Naive thymus-derived CD4-positive, alpha-beta T cell (primary cell): ENCODE measurements at regions not wholly inside any gene's neighbourhood (a gene's known extent, or its start where the extent isn't known, plus 50 kb on each side); places are given as distances from the start of the nearest gene placed in this dataset.

ENCODE experiments used
- ATAC-seq: fragments of 150-1000 bp; cut with Tn5 transposase; 2 replicates; pipeline ENCODE4 v1.10.0; 2021; ENCODE audit warnings: mild to moderate bottlenecking, moderate library complexity
- CTCF ChIA-PET: fragments of 350-600 bp; sonication (Branson Sonifier 250); formaldehyde crosslinking; loops from one replicate; lab custom pipeline; 2021; ENCODE audit warnings: antibody characterized with exemption; lab: Charles Lee
- POLR2A ChIA-PET: fragments of 350-600 bp; sonication (Branson Sonifier 250); formaldehyde crosslinking; loops from one replicate; lab custom pipeline; 2021; ENCODE audit warnings: antibody characterized with exemption, inconsistent platforms; lab: Charles Lee
- DNase-seq, 9 donors: peaks; one replicate each; pipeline versions ENCODE4 v3.0.0 to v3.0.0-alpha.2; 2020 to 2022; ENCODE audit warnings: mixed read lengths in 1 of 9
- H3K27ac ChIP-seq: one replicate; pipeline ENCODE4 v1.7.0; 2013; ENCODE audit warnings: mild to moderate bottlenecking, low read depth, low read length, moderate library complexity
- H3K27me3 ChIP-seq, 2 donors: one replicate each; pipeline ENCODE4 v1.7.0; 2013; ENCODE audit warnings: low read length in 2 of 2, mild to moderate bottlenecking in 2 of 2, moderate library complexity in 2 of 2; ENCODE audit not compliant: control insufficient read depth in 2 of 2, insufficient read depth in 2 of 2
- H3K36me3 ChIP-seq, 3 experiments: 1 replicate in 2 of 3; 2 replicates in 1 of 3; pipeline ENCODE4 v1.7.0; 2013; ENCODE audit warnings: low read length in 3 of 3, mild to moderate bottlenecking in 3 of 3, moderate library complexity in 1 of 3; ENCODE audit not compliant: insufficient read depth in 3 of 3, control insufficient read depth in 2 of 3
- H3K4me1 ChIP-seq, 2 donors: one replicate each; pipeline ENCODE4 v1.7.0; 2013; ENCODE audit warnings: low read length in 2 of 2, mild to moderate bottlenecking in 2 of 2, moderate library complexity in 1 of 2; ENCODE audit not compliant: control insufficient read depth in 2 of 2, insufficient read depth in 2 of 2
- H3K4me3 ChIP-seq: 2 replicates; pipeline ENCODE4 v1.7.0; 2013; ENCODE audit warnings: mild to moderate bottlenecking, low read length
- H3K9me3 ChIP-seq, 3 experiments: 1 replicate in 2 of 3; 2 replicates in 1 of 3; pipeline ENCODE4 v1.7.0; 2013; ENCODE audit warnings: low read length in 3 of 3; ENCODE audit not compliant: control insufficient read depth in 2 of 3
- H3K27ac Mint-ChIP-seq, 9 donors: one replicate each; pipeline ENCODE4 v1.8.0; 2020 to 2022; ENCODE audit warnings: mixed read lengths in 9 of 9, mild to moderate bottlenecking in 8 of 9, moderate library complexity in 5 of 9, inconsistent platforms in 2 of 9
- H3K27me3 Mint-ChIP-seq, 5 donors: one replicate each; pipeline ENCODE4 v1.8.0; 2021 to 2022; ENCODE audit warnings: mixed read lengths in 5 of 5, mild to moderate bottlenecking in 1 of 5
- H3K36me3 Mint-ChIP-seq, 5 donors: one replicate each; pipeline ENCODE4 v1.8.0; 2020 to 2022; ENCODE audit warnings: mixed read lengths in 5 of 5, mild to moderate bottlenecking in 3 of 5, inconsistent platforms in 1 of 5
- H3K4me1 Mint-ChIP-seq, 7 donors: one replicate each; pipeline ENCODE4 v1.8.0; 2020 to 2022; ENCODE audit warnings: mixed read lengths in 7 of 7, mild to moderate bottlenecking in 3 of 7, inconsistent platforms in 1 of 7
- H3K4me3 Mint-ChIP-seq, 10 donors: one replicate each; pipeline ENCODE4 v1.8.0; 2020 to 2022; ENCODE audit warnings: mild to moderate bottlenecking in 10 of 10, mixed read lengths in 10 of 10, moderate library complexity in 6 of 10, inconsistent platforms in 2 of 10
- H3K9me3 Mint-ChIP-seq, 11 donors: one replicate each; pipeline ENCODE4 v1.8.0; 2020 to 2022; ENCODE audit warnings: mixed read lengths in 11 of 11, mild to moderate bottlenecking in 4 of 11, inconsistent platforms in 1 of 11, moderate library complexity in 1 of 11
- intact Hi-C, 2 donors: fragments of 100-400 bp; cut with micrococcal nuclease; formaldehyde crosslinking; loops; one replicate each; pipeline ENCODE4 v1.15.1; 2023

DNA sequence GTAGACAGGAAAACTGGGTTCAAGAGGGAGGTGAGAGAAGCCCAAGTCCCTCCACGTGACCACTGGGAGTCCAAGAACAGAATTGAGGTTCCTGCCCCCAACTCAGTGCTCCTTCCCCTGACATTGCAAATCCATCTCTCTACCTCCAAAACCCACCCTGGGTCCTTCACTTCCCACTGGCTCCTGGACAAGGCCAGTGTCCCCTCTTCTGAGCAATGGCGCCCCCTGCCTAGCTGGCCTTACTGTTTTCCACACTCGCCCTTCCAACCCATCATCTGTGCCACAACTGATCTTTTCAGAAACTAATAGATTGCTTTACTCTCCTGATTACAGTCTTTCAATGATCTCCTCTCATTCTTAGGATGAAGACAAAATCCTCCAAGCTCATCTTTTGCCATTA is 200.3 kb downstream of the ANKRD60 start:
- CTCF ChIA-PET, result no interaction called here
- no peak for DNase-seq
- intact Hi-C loops, result no loop called here

DNA sequence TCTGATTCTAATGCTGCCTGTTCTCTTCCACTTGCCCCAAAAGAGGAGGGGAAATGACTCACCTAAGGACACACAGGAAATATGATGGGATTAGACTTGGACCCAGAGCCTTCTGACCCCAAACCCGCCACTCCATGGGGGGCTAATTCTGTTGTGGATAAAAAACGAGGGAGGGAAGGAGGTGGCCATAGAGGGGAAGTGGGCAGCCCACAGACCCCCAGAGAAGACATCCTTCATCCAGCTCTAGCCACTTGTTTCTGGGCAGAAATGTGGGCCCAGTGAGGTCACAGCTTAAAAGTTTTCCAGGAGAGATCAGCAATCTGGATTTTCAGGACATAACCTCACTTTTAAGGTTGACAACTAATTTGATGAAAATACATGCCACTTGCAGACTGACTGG is 202.1 kb downstream of the ANKRD60 start:
- no peak for ATAC-seq

More for the DNA sequence above, 200.3 kb downstream of the ANKRD60 start:
- H3K4me1 Mint-ChIP-seq, result peaks cover 0 to 7% (median 0%) of the 10 kb centered on the region in 7 donors
- peaks cover 0 to 4% (median 0%) of the 10 kb centered on the region in 5 donors for H3K36me3 Mint-ChIP-seq
- ATAC-seq, result no peak
- peaks cover 0 to 2% (median 0%) of the 10 kb centered on the region in 11 donors for H3K9me3 Mint-ChIP-seq
- Histone ChIP-seq H3K36me3 (no peaks in the 10 kb centered on the region), H3K27ac (no peak overlapping the region), H3K4me3 (no peak overlapping the region), H3K27me3 (no peaks in the 10 kb centered on the region), H3K4me1 (no peaks in the 10 kb centered on the region), H3K9me3 (no peaks in the 10 kb centered on the region)
- no peak overlapping the region for H3K27ac Mint-ChIP-seq
- POLR2A ChIA-PET, result no interaction called here
- peaks cover 13 to 30% (median 25%) of the 10 kb centered on the region in 5 donors for H3K27me3 Mint-ChIP-seq
- H3K4me3 Mint-ChIP-seq, result no peak overlapping the region

DNA sequence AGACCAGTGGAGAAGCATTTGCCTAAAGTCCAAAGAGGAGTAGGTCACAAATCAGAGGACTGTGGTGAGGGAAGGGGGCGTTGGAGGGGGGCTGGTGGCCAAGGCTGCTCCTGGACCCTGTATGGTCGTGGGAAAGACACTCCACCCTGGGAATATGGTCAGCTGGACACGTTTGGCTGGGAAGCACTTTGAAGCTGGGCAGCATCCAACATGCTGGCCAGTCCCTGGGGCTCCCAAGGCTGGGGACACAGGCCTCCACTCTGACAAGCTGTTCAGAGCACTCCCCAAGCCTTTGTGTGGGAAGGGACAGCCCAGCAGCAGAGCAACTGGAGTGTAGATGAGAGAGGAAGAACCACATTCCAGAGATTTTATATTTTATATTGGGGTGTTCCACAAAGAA is 203.2 kb downstream of the ANKRD60 start:
- ChIA-PET POLR2A (no interaction called here), CTCF (no interaction called here)
- DNase-seq, result no peak
- H3K36me3 ChIP-seq, result no peaks in the 10 kb centered on the region
- intact Hi-C loops, result no loop called here
- ATAC-seq, result no peak
- H3K9me3 ChIP-seq, result no peaks in the 10 kb centered on the region
- Mint-ChIP-seq H3K4me3 (no peak overlapping the region), H3K36me3 (peaks cover 0 to 4% (median 0%) of the 10 kb centered on the region in 5 donors), H3K4me1 (no peaks in the 10 kb centered on the region), H3K27me3 (peaks cover 9 to 29% (median 19%) of the 10 kb centered on the region in 5 donors), H3K27ac (no peak overlapping the region), H3K9me3 (peaks cover 0 to 1% (median 0%) of the 10 kb centered on the region in 11 donors)
- no peaks in the 10 kb centered on the region for H3K4me1 ChIP-seq
- no peak overlapping the region for H3K4me3 ChIP-seq
- H3K27ac ChIP-seq, result no peak overlapping the region
- H3K27me3 ChIP-seq, result no peaks in the 10 kb centered on the region

More for the DNA sequence above, 202.1 kb downstream of the ANKRD60 start:
- Histone ChIP-seq H3K27ac (no peak overlapping the region), H3K36me3 (no peaks in the 10 kb centered on the region), H3K27me3 (no peaks in the 10 kb centered on the region), H3K4me3 (no peak overlapping the region), H3K4me1 (no peaks in the 10 kb centered on the region), H3K9me3 (no peaks in the 10 kb centered on the region)
- Mint-ChIP-seq H3K4me3 (no peak overlapping the region), H3K27me3 (peaks cover 9 to 29% (median 19%) of the 10 kb centered on the region in 5 donors), H3K9me3 (peaks cover 0 to 1% (median 0%) of the 10 kb centered on the region in 11 donors), H3K4me1 (peaks cover 0 to under 1% (median 0%) of the 10 kb centered on the region in 7 donors), H3K27ac (no peak overlapping the region), H3K36me3 (peaks cover 0 to 4% (median 0%) of the 10 kb centered on the region in 5 donors)
- ChIA-PET POLR2A (no interaction called here), CTCF (no interaction called here)
- no peak for DNase-seq
- intact Hi-C loops, result no loop called here

DNA sequence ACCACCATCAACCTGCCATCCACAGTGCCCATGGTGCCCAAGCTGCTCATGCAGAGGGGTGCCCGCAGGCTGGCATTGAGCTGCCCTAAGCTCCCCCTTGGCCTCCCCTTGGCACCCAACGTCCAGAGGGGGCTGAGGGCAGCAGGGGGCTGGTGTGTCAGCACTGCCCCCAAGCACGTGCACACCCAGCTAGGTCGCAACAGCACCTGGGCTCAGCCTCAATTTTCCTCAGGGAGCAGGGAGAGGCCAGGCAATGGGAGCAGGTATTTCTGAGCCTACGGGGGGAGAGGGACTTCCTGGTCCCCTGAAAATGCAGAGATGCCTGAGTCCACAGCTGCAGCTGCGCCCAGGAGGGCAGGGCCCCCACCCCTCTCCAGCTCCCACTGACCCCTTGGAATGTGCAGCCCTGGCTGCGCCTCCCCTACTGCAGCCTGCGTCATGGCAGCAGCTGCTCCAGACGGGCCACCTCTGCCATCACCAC is 204.2 kb downstream of the ANKRD60 start:
- H3K36me3 Mint-ChIP-seq, result peaks cover 0 to 4% (median 0%) of the 10 kb centered on the region in 5 donors
- H3K27me3 ChIP-seq, result no peaks in the 10 kb centered on the region

DNA sequence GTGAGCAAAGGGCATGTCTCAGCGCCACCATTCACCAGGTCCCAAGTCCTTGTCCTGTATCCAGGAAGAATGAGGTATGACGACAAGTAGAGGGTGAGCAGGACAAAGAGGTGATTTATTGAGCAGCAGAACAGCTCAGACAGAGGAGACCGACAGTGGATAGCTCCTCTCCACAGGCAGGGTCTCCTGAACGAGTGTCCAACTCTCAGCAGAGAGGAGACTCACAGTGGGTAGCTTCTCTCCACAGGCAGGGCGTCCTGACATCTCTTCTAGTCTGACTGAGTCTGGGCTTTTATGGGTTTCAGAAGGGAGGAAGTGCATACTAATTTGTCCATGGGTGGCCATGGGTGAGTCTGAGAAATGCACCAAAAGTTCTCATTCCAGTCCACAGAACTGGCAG is 204.7 kb downstream of the ANKRD60 start:
- H3K4me1 ChIP-seq, result no peaks in the 10 kb centered on the region

More for the DNA sequence above, 204.2 kb downstream of the ANKRD60 start:
- peaks cover 0 to 2% (median 0%) of the 10 kb centered on the region in 7 donors for H3K4me1 Mint-ChIP-seq
- H3K4me3 Mint-ChIP-seq, result no peak overlapping the region
- H3K27me3 Mint-ChIP-seq, result peaks cover 4 to 21% (median 15%) of the 10 kb centered on the region in 5 donors
- H3K36me3 ChIP-seq, result no peaks in the 10 kb centered on the region
- H3K27ac ChIP-seq, result no peak overlapping the region
- intact Hi-C loops, result no loop called here
- no peak overlapping the region for H3K4me3 ChIP-seq
- no peaks in the 10 kb centered on the region for H3K4me1 ChIP-seq
- no peak overlapping the region for H3K27ac Mint-ChIP-seq
- no peak for DNase-seq
- H3K9me3 ChIP-seq, result no peaks in the 10 kb centered on the region
- CTCF ChIA-PET, result no interaction called here
- ATAC-seq, result no peak
- peaks cover 0 to 1% (median 0%) of the 10 kb centered on the region in 11 donors for H3K9me3 Mint-ChIP-seq
- POLR2A ChIA-PET, result no interaction called here

DNA sequence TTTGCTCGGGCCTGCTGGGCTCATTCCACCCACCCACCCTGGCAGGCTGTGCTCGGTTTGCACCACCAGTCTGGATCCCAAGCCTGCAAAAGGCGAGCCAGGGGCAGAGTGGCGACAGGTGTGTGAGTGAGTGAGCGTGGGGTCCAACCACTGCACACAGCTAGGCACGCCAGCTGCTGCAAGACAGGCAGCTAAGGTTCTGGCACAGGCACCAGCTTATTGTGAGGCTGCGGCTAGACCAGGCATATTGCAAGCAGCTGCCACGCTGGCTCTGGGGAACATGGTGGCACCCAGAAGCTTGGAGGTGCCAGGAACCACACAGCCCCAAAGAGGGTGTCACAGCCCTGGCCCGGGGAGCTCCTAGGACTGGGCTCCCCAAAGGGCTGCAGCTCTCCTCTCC is 205.1 kb downstream of the ANKRD60 start:
- Mint-ChIP-seq H3K4me1 (peaks cover 0 to 2% (median 0%) of the 10 kb centered on the region in 7 donors), H3K9me3 (no peaks in the 10 kb centered on the region), H3K27me3 (peaks cover 0 to 16% (median 11%) of the 10 kb centered on the region in 5 donors), H3K4me3 (no peak overlapping the region), H3K36me3 (no peaks in the 10 kb centered on the region), H3K27ac (no peak overlapping the region)
- no peak for DNase-seq
- H3K9me3 ChIP-seq, result no peaks in the 10 kb centered on the region
- H3K36me3 ChIP-seq, result no peaks in the 10 kb centered on the region
- no peaks in the 10 kb centered on the region for H3K27me3 ChIP-seq
- ChIA-PET POLR2A (no interaction called here), CTCF (no interaction called here)
- H3K27ac ChIP-seq, result no peak overlapping the region
- no peaks in the 10 kb centered on the region for H3K4me1 ChIP-seq
- no peak overlapping the region for H3K4me3 ChIP-seq
- no peak for ATAC-seq
- intact Hi-C loops, result no loop called here

More for the DNA sequence above, 204.7 kb downstream of the ANKRD60 start:
- peaks cover 4 to 20% (median 14%) of the 10 kb centered on the region in 5 donors for H3K27me3 Mint-ChIP-seq
- DNase-seq (no peak), ATAC-seq (no peak)
- intact Hi-C loops, result no loop called here
- H3K4me3 Mint-ChIP-seq, result no peak overlapping the region
- ChIA-PET CTCF (no interaction called here), POLR2A (no interaction called here)
- peaks cover 0 to 3% (median 0%) of the 10 kb centered on the region in 5 donors for H3K36me3 Mint-ChIP-seq
- H3K4me3 ChIP-seq, result no peak overlapping the region
- H3K27ac ChIP-seq, result no peak overlapping the region
- H3K9me3 Mint-ChIP-seq, result peaks cover 0 to 1% (median 0%) of the 10 kb centered on the region in 11 donors
- no peak overlapping the region for H3K27ac Mint-ChIP-seq
- no peaks in the 10 kb centered on the region for H3K9me3 ChIP-seq
- peaks cover 0 to 2% (median 0%) of the 10 kb centered on the region in 7 donors for H3K4me1 Mint-ChIP-seq
- H3K27me3 ChIP-seq, result no peaks in the 10 kb centered on the region
- no peaks in the 10 kb centered on the region for H3K36me3 ChIP-seq

DNA sequence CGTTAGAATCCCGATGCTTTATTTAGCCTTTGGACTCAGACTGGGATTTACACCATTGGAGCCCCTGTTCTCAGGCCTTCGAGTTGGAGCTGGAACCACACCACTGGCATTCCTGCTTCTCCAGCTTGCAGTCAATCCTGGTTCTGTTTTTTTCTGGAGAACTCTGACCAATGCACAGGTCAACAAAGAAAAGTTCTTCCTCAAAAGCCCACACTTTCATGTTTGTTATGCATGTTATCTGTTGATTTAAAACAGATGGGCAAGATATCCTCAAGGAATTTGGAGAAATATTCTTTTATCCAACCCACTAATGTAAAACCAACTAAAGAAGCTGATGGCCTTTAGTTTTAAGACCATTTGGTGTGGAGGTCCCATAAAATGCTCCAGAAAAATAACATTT is 205.7 kb downstream of the ANKRD60 start:
- no peak overlapping the region for H3K4me3 Mint-ChIP-seq
- H3K36me3 Mint-ChIP-seq, result no peaks in the 10 kb centered on the region
- H3K4me1 Mint-ChIP-seq, result peaks cover 0 to 7% (median 0%) of the 10 kb centered on the region in 7 donors
- H3K27ac ChIP-seq, result no peak overlapping the region
- no peaks in the 10 kb centered on the region for H3K27me3 ChIP-seq
- no peak for ATAC-seq
- no peak overlapping the region for H3K4me3 ChIP-seq
- intact Hi-C loops, result no loop called here
- no peaks in the 10 kb centered on the region for H3K9me3 Mint-ChIP-seq
- H3K36me3 ChIP-seq, result no peaks in the 10 kb centered on the region
- H3K4me1 ChIP-seq, result no peaks in the 10 kb centered on the region
- CTCF ChIA-PET, result no interaction called here
- no peaks in the 10 kb centered on the region for H3K9me3 ChIP-seq
- POLR2A ChIA-PET, result no interaction called here
- DNase-seq, result no peak
- H3K27ac Mint-ChIP-seq, result no peak overlapping the region
- H3K27me3 Mint-ChIP-seq, result peaks cover 0 to 17% (median 9%) of the 10 kb centered on the region in 5 donors
